ENCODE measurements at regions not wholly inside any gene's neighbourhood (a gene's known extent, or its start where the extent isn't known, plus 50 kb on each side); places are given as distances from the start of the nearest gene placed in this dataset.

DNA sequence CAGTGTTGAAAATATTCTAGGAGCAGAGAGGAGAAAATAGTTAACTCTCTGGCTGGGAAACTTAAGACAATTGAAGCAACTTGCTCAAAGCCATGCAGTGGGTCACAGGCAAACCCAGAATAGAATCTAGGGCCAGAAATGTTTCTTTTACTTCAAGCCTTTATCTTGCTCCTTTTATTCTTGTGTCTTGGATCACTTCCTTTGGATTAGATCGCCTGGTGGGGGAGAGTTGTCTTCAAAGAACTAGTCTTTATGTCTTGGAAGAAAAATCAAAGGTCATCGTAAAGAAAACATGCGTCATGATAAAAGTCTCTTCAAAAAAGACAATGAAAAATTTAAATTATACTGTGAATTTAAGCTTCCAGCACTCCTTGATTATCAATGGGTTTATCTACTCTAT is 493.6 kb upstream of the USP24 start:
- TF ChIP-seq, protein P1, sequence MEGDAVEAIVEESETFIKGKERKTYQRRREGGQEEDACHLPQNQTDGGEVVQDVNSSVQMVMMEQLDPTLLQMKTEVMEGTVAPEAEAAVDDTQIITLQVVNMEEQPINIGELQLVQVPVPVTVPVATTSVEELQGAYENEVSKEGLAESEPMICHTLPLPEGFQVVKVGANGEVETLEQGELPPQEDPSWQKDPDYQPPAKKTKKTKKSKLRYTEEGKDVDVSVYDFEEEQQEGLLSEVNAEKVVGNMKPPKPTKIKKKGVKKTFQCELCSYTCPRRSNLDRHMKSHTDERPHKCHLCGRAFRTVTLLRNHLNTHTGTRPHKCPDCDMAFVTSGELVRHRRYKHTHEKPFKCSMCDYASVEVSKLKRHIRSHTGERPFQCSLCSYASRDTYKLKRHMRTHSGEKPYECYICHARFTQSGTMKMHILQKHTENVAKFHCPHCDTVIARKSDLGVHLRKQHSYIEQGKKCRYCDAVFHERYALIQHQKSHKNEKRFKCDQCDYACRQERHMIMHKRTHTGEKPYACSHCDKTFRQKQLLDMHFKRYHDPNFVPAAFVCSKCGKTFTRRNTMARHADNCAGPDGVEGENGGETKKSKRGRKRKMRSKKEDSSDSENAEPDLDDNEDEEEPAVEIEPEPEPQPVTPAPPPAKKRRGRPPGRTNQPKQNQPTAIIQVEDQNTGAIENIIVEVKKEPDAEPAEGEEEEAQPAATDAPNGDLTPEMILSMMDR (conservative IDR thresholded peaks at IDR 0.05), result no peak
- Mint-ChIP-seq H3K4me1 (peaks cover 17% of the 10 kb centered on the region), H3K9me3 (no peaks in the 10 kb centered on the region), H3K27ac (no peak overlapping the region), H3K4me3 (no peak overlapping the region), H3K27me3 (ENCODE audit: insufficient read depth) (peaks cover 15% of the 10 kb centered on the region), H3K36me3 (ENCODE audit: low read depth) (no peaks in the 10 kb centered on the region)
- no peak overlapping the region for H3K9ac ChIP-seq (ENCODE audit: extremely low read depth, low read length, poor library complexity, severe bottlenecking)
- H3K36me3 ChIP-seq (ENCODE audit: control insufficient read depth, insufficient read depth, low read length), result no peaks in the 10 kb centered on the region
- no peaks in the 10 kb centered on the region for H3K4me1 ChIP-seq (ENCODE audit: control insufficient read depth, insufficient read depth, low read length)
- H3K27ac ChIP-seq (ENCODE audit: low read depth, low read length), result no peak overlapping the region
- WGBS, 2 experiments (ENCODE audit: insufficient coverage in 1 of 2, insufficient read length in 1 of 2), result 80 to 93% methylated on average over 1 to 3 of the region's 3 CpGs
- peaks cover 6% of the 10 kb centered on the region for H3K9me3 ChIP-seq (ENCODE audit: control insufficient read depth, low read length)
- H3K27me3 ChIP-seq (ENCODE audit: control insufficient read depth, insufficient read depth, low read length, poor library complexity, severe bottlenecking), result peaks cover 29% of the 10 kb centered on the region
- H3K4me3 ChIP-seq (ENCODE audit: low read length), result no peak overlapping the region
- DNase-seq, result no peak

DNA sequence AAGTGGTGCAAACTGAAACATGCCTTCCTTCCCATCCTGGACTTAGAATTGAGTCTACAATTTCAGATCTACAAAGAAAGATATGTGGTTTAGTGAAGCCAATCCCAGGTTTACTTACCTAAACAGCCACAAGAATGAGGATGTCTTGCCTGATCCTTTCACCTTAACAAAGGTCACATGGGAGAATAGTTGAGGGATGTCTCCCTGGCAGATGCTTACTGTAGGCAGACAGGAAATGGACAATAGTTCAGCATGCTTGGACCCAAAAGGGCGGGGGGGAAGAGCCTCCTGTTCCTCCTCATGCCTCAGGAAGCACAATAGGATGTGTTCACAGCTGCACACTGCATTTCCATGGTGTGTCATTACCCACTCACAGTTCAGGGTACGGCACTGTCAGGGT is 492.7 kb upstream of the USP24 start:
- Histone ChIP-seq H3K27ac (ENCODE audit: low read depth, low read length) (no peak overlapping the region), H3K36me3 (ENCODE audit: control insufficient read depth, insufficient read depth, low read length) (no peaks in the 10 kb centered on the region), H3K9ac (ENCODE audit: extremely low read depth, low read length, poor library complexity, severe bottlenecking) (no peak overlapping the region), H3K9me3 (ENCODE audit: control insufficient read depth, low read length) (peaks cover 6% of the 10 kb centered on the region), H3K4me1 (ENCODE audit: control insufficient read depth, insufficient read depth, low read length) (no peaks in the 10 kb centered on the region), H3K27me3 (ENCODE audit: control insufficient read depth, insufficient read depth, low read length, poor library complexity, severe bottlenecking) (peaks cover 39% of the 10 kb centered on the region), H3K4me3 (ENCODE audit: low read length) (no peak overlapping the region)
- Mint-ChIP-seq H3K4me3 (no peak overlapping the region), H3K27ac (no peak overlapping the region), H3K4me1 (peaks cover 17% of the 10 kb centered on the region), H3K9me3 (no peaks in the 10 kb centered on the region), H3K27me3 (ENCODE audit: insufficient read depth) (peaks cover 11% of the 10 kb centered on the region), H3K36me3 (ENCODE audit: low read depth) (no peaks in the 10 kb centered on the region)
- 86 to 92% methylated on average over 1 to 2 of the region's 2 CpGs for WGBS, 2 experiments (ENCODE audit: insufficient coverage in 1 of 2, insufficient read length in 1 of 2)
- TF ChIP-seq, protein P1 (conservative IDR thresholded peaks at IDR 0.05), result no peak
- no peak for DNase-seq

DNA sequence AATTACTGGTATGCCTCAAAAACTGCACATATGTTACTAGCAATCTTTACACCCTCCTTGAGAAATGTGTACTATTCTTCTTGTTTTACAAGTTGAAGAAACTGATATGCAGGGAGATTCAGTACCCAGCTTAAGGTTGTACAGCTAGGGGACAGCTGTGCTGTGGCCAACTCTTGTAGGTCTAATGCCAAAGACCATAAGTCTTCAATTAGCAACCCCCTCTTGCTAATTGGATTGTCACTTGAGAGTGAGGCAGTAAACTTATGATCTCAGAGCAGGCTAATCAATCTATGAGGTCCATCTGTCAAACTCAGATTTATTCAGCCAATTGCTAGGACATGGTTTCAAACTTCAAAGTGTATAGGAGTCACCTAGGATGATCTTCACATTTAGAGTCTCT is 492.0 kb upstream of the USP24 start:
- H3K27ac ChIP-seq (ENCODE audit: low read depth, low read length), result no peak overlapping the region
- Mint-ChIP-seq H3K4me1 (peaks cover 18% of the 10 kb centered on the region), H3K27me3 (ENCODE audit: insufficient read depth) (peaks cover 7% of the 10 kb centered on the region), H3K27ac (no peak overlapping the region), H3K4me3 (no peak overlapping the region), H3K9me3 (no peaks in the 10 kb centered on the region), H3K36me3 (ENCODE audit: low read depth) (no peaks in the 10 kb centered on the region)
- H3K9ac ChIP-seq (ENCODE audit: extremely low read depth, low read length, poor library complexity, severe bottlenecking), result no peak overlapping the region
- H3K9me3 ChIP-seq (ENCODE audit: control insufficient read depth, low read length), result peaks cover 6% of the 10 kb centered on the region
- H3K4me3 ChIP-seq (ENCODE audit: low read length), result no peak overlapping the region
- H3K27me3 ChIP-seq (ENCODE audit: control insufficient read depth, insufficient read depth, low read length, poor library complexity, severe bottlenecking), result peaks cover 42% of the 10 kb centered on the region
- H3K4me1 ChIP-seq (ENCODE audit: control insufficient read depth, insufficient read depth, low read length), result no peaks in the 10 kb centered on the region
- TF ChIP-seq, protein P1 (conservative IDR thresholded peaks at IDR 0.05), result no peak
- no peaks in the 10 kb centered on the region for H3K36me3 ChIP-seq (ENCODE audit: control insufficient read depth, insufficient read depth, low read length)
- DNase-seq, result no peak

All from endodermal cell (in vitro differentiated cells).